ENCODE measurements at regions not wholly inside any gene's neighbourhood (a gene's known extent, or its start where the extent isn't known, plus 50 kb on each side); places are given as distances from the start of the nearest gene placed in this dataset.

- H3K27me3 ChIP-seq = no peaks in the 10 kb centered on the region
- WGBS = 88% methylated on average over 5 of the region's 5 CpGs
- no peaks in the 10 kb centered on the region for H3K36me3 ChIP-seq
- no peak overlapping the region for H3K4me3 ChIP-seq
- H3K9me3 ChIP-seq = no peaks in the 10 kb centered on the region
- H3K4me1 ChIP-seq = no peaks in the 10 kb centered on the region
- no peak for DNase-seq (ENCODE audit: extremely low spot score)
- H3K27ac ChIP-seq (replicated peaks in 1 of 4) = no peak overlapping the region
- intact Hi-C loops (cut with DNase I) = no loop called here
- TF ChIP-seq POLR2A (IDR thresholded peaks at IDR 0.05; ENCODE audit: low read depth) (no peak), EP300 (IDR thresholded peaks at IDR 0.05) (no peak), POLR2AphosphoS5 (IDR thresholded peaks at IDR 0.05) (no peak), CTCF (IDR thresholded peaks at IDR 0.05) (no peak)
These were observed 163.2 kb upstream of the MYCN start for GRCh38 chr2:15776992-15777702.

GRCh38 chr2:15777795-15778371 is 162.5 kb upstream of the MYCN start:
- Histone ChIP-seq H3K4me1 (no peaks in the 10 kb centered on the region), H3K4me3 (no peak overlapping the region), H3K36me3 (no peaks in the 10 kb centered on the region), H3K27me3 (peaks cover 0 to 5% (median 0%) of the 10 kb centered on the region in 4 donors), H3K27ac (replicated peaks in 1 of 4) (no peak overlapping the region), H3K9me3 (no peaks in the 10 kb centered on the region)
- TF ChIP-seq POLR2AphosphoS5 (IDR thresholded peaks at IDR 0.05) (no peak), POLR2A (IDR thresholded peaks at IDR 0.05; ENCODE audit: low read depth) (no peak), EP300 (IDR thresholded peaks at IDR 0.05) (no peak), CTCF (IDR thresholded peaks at IDR 0.05) (no peak)
- no peak for DNase-seq (ENCODE audit: extremely low spot score)
- intact Hi-C loops (cut with DNase I) = no loop called here
- WGBS = 96% methylated on average over 6 of the region's 6 CpGs

- Histone ChIP-seq H3K36me3 (no peaks in the 10 kb centered on the region), H3K4me1 (no peaks in the 10 kb centered on the region), H3K27ac (replicated peaks in 1 of 4) (no peak overlapping the region), H3K9me3 (no peaks in the 10 kb centered on the region), H3K4me3 (no peak overlapping the region), H3K27me3 (peaks cover 0 to 5% (median 0%) of the 10 kb centered on the region in 4 donors)
- intact Hi-C loops (cut with DNase I) = no loop called here
- 96% methylated on average over 6 of the region's 7 CpGs for WGBS
- DNase-seq (ENCODE audit: extremely low spot score) = no peak
- TF ChIP-seq EP300 (IDR thresholded peaks at IDR 0.05) (no peak), POLR2A (IDR thresholded peaks at IDR 0.05; ENCODE audit: low read depth) (no peak)
These were observed 161.7 kb upstream of the MYCN start for GRCh38 chr2:15778529-15779219.

- H3K9me3 ChIP-seq = no peaks in the 10 kb centered on the region
- peaks cover 0 to 9% (median 0%) of the 10 kb centered on the region in 4 donors for H3K27me3 ChIP-seq
- TF ChIP-seq EP300 (IDR thresholded peaks at IDR 0.05) (no peak), CTCF (IDR thresholded peaks at IDR 0.05) (no peak), POLR2A (IDR thresholded peaks at IDR 0.05; ENCODE audit: low read depth) (no peak), POLR2AphosphoS5 (IDR thresholded peaks at IDR 0.05) (no peak)
- H3K36me3 ChIP-seq = no peaks in the 10 kb centered on the region
- no peak overlapping the region for H3K4me3 ChIP-seq
- 96% methylated on average over 7 of the region's 7 CpGs for WGBS
- DNase-seq (ENCODE audit: extremely low spot score) = no peak
- no peak overlapping the region for H3K27ac ChIP-seq (replicated peaks in 1 of 4)
- intact Hi-C loops (cut with DNase I) = no loop called here
- no peaks in the 10 kb centered on the region for H3K4me1 ChIP-seq
These were observed 160.8 kb upstream of the MYCN start for GRCh38 chr2:15779381-15780041.

GRCh38 chr2:15780234-15780633 is 160.1 kb upstream of the MYCN start:
- intact Hi-C loops (cut with DNase I) = no loop called here
- DNase-seq (ENCODE audit: extremely low spot score) = no peak
- H3K36me3 ChIP-seq = no peaks in the 10 kb centered on the region
- H3K27me3 ChIP-seq = peaks cover 0 to 14% (median 0%) of the 10 kb centered on the region in 4 donors
- H3K9me3 ChIP-seq = no peaks in the 10 kb centered on the region
- no peak overlapping the region for H3K4me3 ChIP-seq
- H3K4me1 ChIP-seq = no peaks in the 10 kb centered on the region
- whole genome bisulfite sequencing = 42% methylated on average over 6 of the region's 7 CpGs
- TF ChIP-seq EP300 (IDR thresholded peaks at IDR 0.05) (no peak), POLR2A (IDR thresholded peaks at IDR 0.05; ENCODE audit: low read depth) (no peak), POLR2AphosphoS5 (IDR thresholded peaks at IDR 0.05) (no peak), CTCF (IDR thresholded peaks at IDR 0.05) (no peak)
- no peak overlapping the region for H3K27ac ChIP-seq (replicated peaks in 1 of 4)

Measured in esophagus muscularis mucosa (tissue), 4 donors.